Ishikawa (cell line): ENCODE measurements at regions not wholly inside any gene's neighbourhood (a gene's known extent, or its start where the extent isn't known, plus 50 kb on each side); places are given as distances from the start of the nearest gene placed in this dataset.

Experiments
- EGR1 ChIP-seq: IDR thresholded peaks from 2 replicates; pipeline ENCODE4 v1.6.1; 2012
- EP300 ChIP-seq: IDR thresholded peaks from 2 replicates; pipeline ENCODE4 v1.6.1; 2012; ENCODE audit warnings: borderline replicate concordance
- FOXM1 ChIP-seq: IDR thresholded peaks from 2 replicates; pipeline ENCODE4 v1.6.1; 2012; ENCODE audit warnings: low read depth, borderline replicate concordance
- NFIC ChIP-seq: IDR thresholded peaks from 2 replicates; pipeline ENCODE4 v1.6.1; 2012
- RAD21 ChIP-seq: IDR thresholded peaks from 2 replicates; pipeline ENCODE4 v1.6.1; 2012; ENCODE audit warnings: low read depth
- REST ChIP-seq: IDR thresholded peaks from 2 replicates; pipeline ENCODE4 v1.6.1; 2012; ENCODE audit warnings: low read depth, mild to moderate bottlenecking
- TAF1 ChIP-seq: IDR thresholded peaks from 2 replicates; pipeline ENCODE4 v1.6.1; 2012; ENCODE audit warnings: low read depth, mild to moderate bottlenecking
- TEAD4 ChIP-seq: IDR thresholded peaks from 2 replicates; pipeline ENCODE4 v1.6.1; 2012
- YY1 ChIP-seq: IDR thresholded peaks from 2 replicates; pipeline ENCODE4 v1.6.1; 2012; ENCODE audit warnings: low read depth
- TF ChIP-seq, protein P1 (sequence below): IDR thresholded peaks from 2 replicates; pipeline ENCODE4 v1.6.1; 2012
- TF ChIP-seq, protein P2 (sequence below): IDR thresholded peaks from 2 replicates; pipeline ENCODE4 v1.6.1; 2012

DNA sequence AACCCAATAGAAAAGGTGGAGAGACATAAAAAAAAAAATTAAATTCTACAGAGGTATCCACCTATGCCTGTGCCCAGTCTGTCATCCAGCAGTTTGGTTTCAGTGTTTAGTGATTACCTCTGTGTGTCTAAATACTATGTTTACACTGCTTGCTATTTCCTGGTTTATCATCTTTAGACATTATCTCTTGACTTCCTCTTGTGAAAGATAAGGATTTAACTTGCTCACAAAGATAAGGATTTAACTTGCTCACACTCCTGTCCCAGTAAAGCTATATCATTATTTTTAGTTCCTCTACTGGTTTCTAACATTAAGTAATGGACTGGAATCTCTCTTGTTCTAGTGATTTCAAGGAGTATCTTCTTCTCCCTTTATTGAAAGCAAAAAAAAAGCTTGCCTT is 53.9 kb upstream of the ZFR start:
- TF ChIP-seq RAD21 = no peak
- TF ChIP-seq, protein P1, sequence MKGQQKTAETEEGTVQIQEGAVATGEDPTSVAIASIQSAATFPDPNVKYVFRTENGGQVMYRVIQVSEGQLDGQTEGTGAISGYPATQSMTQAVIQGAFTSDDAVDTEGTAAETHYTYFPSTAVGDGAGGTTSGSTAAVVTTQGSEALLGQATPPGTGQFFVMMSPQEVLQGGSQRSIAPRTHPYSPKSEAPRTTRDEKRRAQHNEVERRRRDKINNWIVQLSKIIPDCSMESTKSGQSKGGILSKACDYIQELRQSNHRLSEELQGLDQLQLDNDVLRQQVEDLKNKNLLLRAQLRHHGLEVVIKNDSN = no peak
- no peak for TF ChIP-seq TAF1
- no peak for TF ChIP-seq YY1
- no peak for TF ChIP-seq EP300
- no peak for TF ChIP-seq REST
- TF ChIP-seq, protein P2, sequence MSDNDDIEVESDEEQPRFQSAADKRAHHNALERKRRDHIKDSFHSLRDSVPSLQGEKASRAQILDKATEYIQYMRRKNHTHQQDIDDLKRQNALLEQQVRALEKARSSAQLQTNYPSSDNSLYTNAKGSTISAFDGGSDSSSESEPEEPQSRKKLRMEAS = no peak
- no peak for TF ChIP-seq NFIC
- TF ChIP-seq FOXM1 = no peak
- no peak for TF ChIP-seq TEAD4
- no peak for TF ChIP-seq EGR1
